H1 (cell line): ENCODE measurements at regions not wholly inside any gene's neighbourhood (a gene's known extent, or its start where the extent isn't known, plus 50 kb on each side); places are given as distances from the start of the nearest gene placed in this dataset.

ENCODE experiments used
- CTCF ChIA-PET: fragments of 300-600 bp; sonication (Branson Sonifier 250); formaldehyde crosslinking; loops from one replicate; lab custom pipeline; 2021; ENCODE audit not compliant: partially characterized antibody; lab: Charles Lee
- POLR2A ChIA-PET: fragments of 300-600 bp; sonication (Branson Sonifier 250); formaldehyde crosslinking; loops from one replicate; lab custom pipeline; 2021; ENCODE audit warnings: inconsistent platforms; ENCODE audit not compliant: partially characterized antibody; lab: Charles Lee
- DNase-seq, 2 experiments: peaks; one replicate each; pipeline versions ENCODE4 v3.0.0 to v3.0.0-alpha.2; 2010 to 2022; ENCODE audit warnings: low spot score in 2 of 2, low read depth in 1 of 2, mixed read lengths in 1 of 2
- FAIRE-seq: peaks from 2 replicates; lab custom pipeline; 2011; peaks lifted over from hg19 to GRCh38; lab: Jason Lieb, UNC
- H2AFZ ChIP-seq: 2 replicates; pipeline ENCODE4 v1.8.1; 2012; ENCODE audit warnings: low read length, inconsistent platforms
- H2AK5ac ChIP-seq: 2 replicates; pipeline ENCODE4 v1.6.1; 2013; ENCODE audit warnings: low read depth, low read length
- H2BK120ac ChIP-seq: replicated peaks from 2 replicates; pipeline ENCODE3; 2013; ENCODE audit warnings: low read depth, low read length, inconsistent platforms
- H2BK12ac ChIP-seq: 2 replicates; pipeline ENCODE4 v1.6.1; 2013; ENCODE audit warnings: low read depth, low read length
- H2BK15ac ChIP-seq: 2 replicates; pipeline ENCODE4 v1.6.1; 2013; ENCODE audit warnings: low read length
- H2BK20ac ChIP-seq: 2 replicates; pipeline ENCODE4 v1.6.1; 2013; ENCODE audit warnings: low read length
- H2BK5ac ChIP-seq: 2 replicates; pipeline ENCODE4 v1.6.1; 2013; ENCODE audit warnings: low read depth, low read length
- H3K14ac ChIP-seq: 2 replicates; pipeline ENCODE4 v1.6.1; 2013; ENCODE audit warnings: inconsistent platforms; ENCODE audit not compliant: insufficient read length
- H3K18ac ChIP-seq: 2 replicates; pipeline ENCODE4 v1.6.1; 2013; ENCODE audit warnings: low read length; ENCODE audit errors: extremely low read depth
- H3K23ac ChIP-seq: 2 replicates; pipeline ENCODE4 v1.6.1; 2013; ENCODE audit warnings: inconsistent platforms; ENCODE audit not compliant: insufficient read length
- H3K23me2 ChIP-seq: 2 replicates; pipeline ENCODE4 v1.6.1; 2013; ENCODE audit warnings: low read depth, low read length
- H3K27ac ChIP-seq: 2 replicates; pipeline ENCODE4 v1.6.1; 2011; ENCODE audit warnings: low read depth, low read length, inconsistent platforms
- H3K27me3 ChIP-seq, 4 experiments: replicated peaks in 1 of 4; 1 replicate in 1 of 4; 2 replicates in 3 of 4; pipeline versions ENCODE4 v1.6.1 to v1.8.1; 2011 to 2013; ENCODE audit warnings: low read length in 3 of 4, mild to moderate bottlenecking in 3 of 4, inconsistent platforms in 2 of 4, mixed read lengths in 2 of 4, moderate library complexity in 1 of 4; ENCODE audit not compliant: control insufficient read depth in 3 of 4, insufficient read depth in 3 of 4; ENCODE audit errors: extremely low read depth in 1 of 4
- H3K36me3 ChIP-seq, 4 experiments: 2 replicates each; pipeline versions ENCODE4 v1.6.1 to v1.8.1; 2011 to 2013; ENCODE audit warnings: mild to moderate bottlenecking in 4 of 4, low read length in 3 of 4, moderate library complexity in 2 of 4, control low read depth in 1 of 4, inconsistent platforms in 1 of 4; ENCODE audit not compliant: insufficient read depth in 4 of 4, control insufficient read depth in 2 of 4
- H3K4ac ChIP-seq: replicated peaks from 2 replicates; pipeline ENCODE3; 2013; ENCODE audit warnings: low read length, low read depth, mixed read lengths, inconsistent platforms; ENCODE audit not compliant: insufficient read length
- H3K4me1 ChIP-seq, 4 experiments: replicated peaks in 1 of 4; 1 replicate in 1 of 4; 2 replicates in 3 of 4; pipeline versions ENCODE4 v1.6.1 to v1.8.1; 2011 to 2013; ENCODE audit warnings: low read length in 3 of 4, inconsistent platforms in 2 of 4, mixed read lengths in 1 of 4; ENCODE audit not compliant: insufficient read depth in 4 of 4, control insufficient read depth in 3 of 4
- H3K4me2 ChIP-seq, 2 experiments: 2 replicates each; pipeline versions ENCODE4 v1.6.1 to v1.8.1; 2011 to 2013; ENCODE audit warnings: low read depth in 2 of 2, low read length in 2 of 2, control low read depth in 1 of 2, inconsistent platforms in 1 of 2, mild to moderate bottlenecking in 1 of 2; ENCODE audit not compliant: insufficient read depth in 1 of 2
- H3K4me3 ChIP-seq, 4 experiments: fragments of 200-600, 300-600 bp in 1 of 4; sonication (generic), shearing (Covaris generic), sonication (Bioruptor Twin) in 1 of 4; 2 replicates each; pipeline versions ENCODE4 v1.5.1 to v1.8.1; 2011 to 2016; ENCODE audit warnings: low read length in 4 of 4, low read depth in 3 of 4, control low read depth in 2 of 4, inconsistent platforms in 2 of 4, mild to moderate bottlenecking in 2 of 4, mixed read lengths in 1 of 4, moderate library complexity in 1 of 4; ENCODE audit not compliant: insufficient read depth in 2 of 4; ENCODE audit errors: extremely low read depth in 1 of 4
- H3K56ac ChIP-seq: replicated peaks from 2 replicates; pipeline ENCODE3; 2013; ENCODE audit warnings: low read depth, mild to moderate bottlenecking, mixed read lengths, low read length, inconsistent platforms; ENCODE audit not compliant: insufficient read length
- H3K79me1 ChIP-seq: 2 replicates; pipeline ENCODE4 v1.6.1; 2013; ENCODE audit warnings: low read depth, low read length, control low read depth
- H3K79me2 ChIP-seq, 2 experiments: 2 replicates each; pipeline versions ENCODE4 v1.6.1 to v1.8.1; 2012 to 2013; ENCODE audit warnings: low read length in 2 of 2, mild to moderate bottlenecking in 2 of 2, inconsistent platforms in 1 of 2; ENCODE audit not compliant: insufficient read depth in 2 of 2, control insufficient read depth in 1 of 2
- H3K9ac ChIP-seq, 4 experiments: replicated peaks in 1 of 4; 1 replicate in 1 of 4; 2 replicates in 3 of 4; pipeline versions ENCODE4 v1.6.1 to v1.8.1; 2011 to 2013; ENCODE audit warnings: low read depth in 3 of 4, low read length in 3 of 4, control low read depth in 2 of 4, mild to moderate bottlenecking in 2 of 4, moderate library complexity in 2 of 4, inconsistent platforms in 1 of 4; ENCODE audit errors: extremely low read depth in 1 of 4
- H3K9me3 ChIP-seq, 2 experiments: 2 replicates each; pipeline versions ENCODE4 v1.6.1 to v1.8.1; 2012 to 2013; ENCODE audit warnings: mild to moderate bottlenecking in 2 of 2, moderate library complexity in 2 of 2, control low read depth in 1 of 2, inconsistent platforms in 1 of 2, low read depth in 1 of 2, low read length in 1 of 2, mixed read lengths in 1 of 2; ENCODE audit not compliant: insufficient read depth in 2 of 2
- H4K20me1 ChIP-seq, 2 experiments: replicated peaks in 1 of 2; 2 replicates each; pipeline versions ENCODE3 to v1.8.1; 2011 to 2013; ENCODE audit warnings: inconsistent platforms in 2 of 2, low read length in 2 of 2, mild to moderate bottlenecking in 1 of 2; ENCODE audit not compliant: insufficient read depth in 2 of 2, control insufficient read depth in 1 of 2
- H4K5ac ChIP-seq: 2 replicates; pipeline ENCODE4 v1.6.1; 2013; ENCODE audit warnings: low read length, low read depth, mixed read lengths, inconsistent platforms; ENCODE audit not compliant: insufficient read length
- H4K8ac ChIP-seq: 2 replicates; pipeline ENCODE4 v1.8.0; 2013; ENCODE audit warnings: mild to moderate bottlenecking, moderate library complexity, low read length, inconsistent platforms; ENCODE audit not compliant: insufficient read depth; ENCODE audit errors: extremely low read depth
- H4K91ac ChIP-seq: replicated peaks from 2 replicates; pipeline ENCODE3; 2013; ENCODE audit warnings: low read length, mixed read lengths, inconsistent platforms; ENCODE audit not compliant: insufficient read length
- CEBPB ChIP-seq: IDR thresholded peaks from 2 replicates; pipeline ENCODE4 v1.6.1; 2012; ENCODE audit warnings: low read depth, low read length
- RAD21 ChIP-seq, 2 experiments: IDR thresholded peaks in 1 of 2; conservative IDR thresholded peaks in 1 of 2; 2 replicates each; pipeline ENCODE4 v1.6.1; 2011; ENCODE audit warnings: low read depth in 2 of 2, low read length in 2 of 2, improper control_type of control experiment in 1 of 2, inconsistent platforms in 1 of 2, mild to moderate bottlenecking in 1 of 2, moderate library complexity in 1 of 2
- WGBS, 2 experiments: shearing (Covaris generic) in 1 of 2; methylation state at CpG; one replicate each; pipeline versions ENCODE4 v1.1.6 to v1.1.7; 2013 to 2015; ENCODE audit warnings: low lambda C conversion rate in 2 of 2, mixed read lengths in 2 of 2, inconsistent platforms in 1 of 2, low coverage in 1 of 2, missing lambda C conversion rate in 1 of 2; ENCODE audit not compliant: insufficient replicate concordance in 2 of 2, insufficient coverage in 1 of 2, insufficient read length in 1 of 2; ENCODE audit errors: extremely low coverage in 1 of 2, missing lambda C conversion rate in 1 of 2; 5-methylcytosine and 5-hydroxymethylcytosine counted together

- Histone ChIP-seq H3K79me2 (no peaks in the 10 kb centered on the region), H3K27me3 (no peaks in the 10 kb centered on the region; a peak in 1 of 7 replicates), H3K56ac (no peak overlapping the region), H2BK12ac (no peak overlapping the region), H3K4me1 (peaks cover 0 to 6% (median 4%) of the 10 kb centered on the region in 4 experiments; a peak in 3 of 7 replicates)
- 96% methylated on average over 3 of the region's 3 CpGs; no CpG with 5 or more reads in 1 of the 2 experiments for WGBS, 2 experiments
- TF ChIP-seq CEBPB (0 out of 2 replicates have a peak, but pooled peaks have one; percentile 6), RAD21 (IDR thresholded peaks at IDR 0.05 in 1 of 2, conservative IDR thresholded peaks at IDR 0.05 in 1 of 2; ENCODE audit: low read depth in 2 of 2, low read length in 2 of 2) (no peak)
- TF ChIP-seq, all 59 proteins: peak for 1
- H3K23me2 ChIP-seq, result no peaks in the 10 kb centered on the region
- H4K91ac ChIP-seq, result no peak overlapping the region
- no peak overlapping the region for H2BK15ac ChIP-seq
- no peak overlapping the region for H3K4ac ChIP-seq
- H4K8ac ChIP-seq, result no peak overlapping the region
- H2BK20ac ChIP-seq, result no peak overlapping the region
- H3K4me3 ChIP-seq, result no peak overlapping the region
- no peaks in the 10 kb centered on the region for H4K20me1 ChIP-seq
- no peak overlapping the region for H2BK120ac ChIP-seq
- CTCF ChIA-PET, result interaction anchor here (1.0 kb wide), 1 partner anchor 15 kb away, joined by 3 read pairs; no protein-coding TSS in a partner anchor
- no peak overlapping the region for H2BK5ac ChIP-seq
- no peak overlapping the region for H3K23ac ChIP-seq
- FAIRE-seq, result no peak
- no peak for DNase-seq
- H2AFZ ChIP-seq, result no peak overlapping the region
- no peaks in the 10 kb centered on the region; the same call in 1 of the 2 replicates for H3K79me1 ChIP-seq
- H3K4me2 ChIP-seq, result no peak overlapping the region
- no peak overlapping the region for H4K5ac ChIP-seq
- no peaks in the 10 kb centered on the region for H3K36me3 ChIP-seq
- no peaks in the 10 kb centered on the region for H3K9me3 ChIP-seq
- H3K18ac ChIP-seq, result no peak overlapping the region
- H3K27ac ChIP-seq, result no peak overlapping the region
- H3K9ac ChIP-seq, result no peak overlapping the region
- H2AK5ac ChIP-seq, result no peak overlapping the region
- POLR2A ChIA-PET, result no interaction called here
- H3K14ac ChIP-seq, result no peak overlapping the region
Measured at GRCh38 chr18:26711756-26712155, 153.8 kb downstream of the AQP4 start.
